LHCN-M2 (cell line): ENCODE measurements at regions not wholly inside any gene's neighbourhood (a gene's known extent, or its start where the extent isn't known, plus 50 kb on each side); places are given as distances from the start of the nearest gene placed in this dataset.

Experiments
- DNase-seq: peaks from one replicate; pipeline ENCODE4 v3.0.0-alpha.2; 2012; ENCODE audit warnings: low read depth

DNA sequence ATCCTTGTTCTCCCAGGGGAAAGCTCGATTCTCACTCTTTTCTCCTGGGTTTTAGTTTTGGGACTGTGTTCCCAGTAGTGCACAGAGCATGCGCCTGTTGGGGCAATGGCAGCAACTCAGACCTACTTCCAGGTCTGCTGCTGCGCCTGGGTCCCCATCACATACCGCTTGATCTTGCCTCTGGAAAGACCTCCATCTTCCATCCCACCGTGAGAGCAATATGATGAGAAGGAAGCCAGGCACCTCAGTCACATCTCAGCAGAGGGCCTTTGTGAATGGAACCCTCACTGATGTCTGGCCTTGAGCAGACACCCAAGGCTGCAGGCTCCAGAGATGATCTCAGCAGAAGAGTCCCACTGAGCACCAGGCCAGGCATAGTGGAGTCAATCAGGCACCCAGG is 176.8 kb upstream of the ZNF507 start:
- no peak for DNase-seq

- no peak for DNase-seq
Observed at GRCh38 chr19:32171719-32172151, 173.7 kb upstream of the ZNF507 start.

- no peak for DNase-seq
Observed at GRCh38 chr19:32172566-32173160, 172.7 kb upstream of the ZNF507 start.

DNA sequence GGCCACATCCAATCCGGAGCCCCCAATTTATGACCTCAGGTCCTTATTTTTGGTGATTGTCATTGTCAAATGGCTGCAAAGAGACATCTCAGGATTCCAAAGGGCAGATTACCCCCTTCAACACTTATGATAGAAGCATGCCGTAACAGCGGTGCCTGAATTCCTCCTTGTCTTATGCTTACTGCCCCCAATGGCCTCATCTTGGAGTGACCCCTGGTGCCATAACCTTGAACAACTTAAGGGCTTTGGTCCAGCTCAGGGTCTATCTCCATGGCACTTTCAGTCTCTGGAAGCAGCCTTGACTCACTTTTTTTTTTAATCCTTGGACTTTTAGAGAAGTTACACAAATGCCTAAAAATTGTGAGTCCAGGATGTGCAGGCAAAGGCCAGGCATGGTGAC is 171.6 kb upstream of the ZNF507 start:
- no peak for DNase-seq

- DNase-seq, result no peak
Observed at GRCh38 chr19:32174386-32175113, 170.9 kb upstream of the ZNF507 start.

GRCh38 chr19:32176591-32176990 is 168.8 kb upstream of the ZNF507 start:
- no peak for DNase-seq

DNA sequence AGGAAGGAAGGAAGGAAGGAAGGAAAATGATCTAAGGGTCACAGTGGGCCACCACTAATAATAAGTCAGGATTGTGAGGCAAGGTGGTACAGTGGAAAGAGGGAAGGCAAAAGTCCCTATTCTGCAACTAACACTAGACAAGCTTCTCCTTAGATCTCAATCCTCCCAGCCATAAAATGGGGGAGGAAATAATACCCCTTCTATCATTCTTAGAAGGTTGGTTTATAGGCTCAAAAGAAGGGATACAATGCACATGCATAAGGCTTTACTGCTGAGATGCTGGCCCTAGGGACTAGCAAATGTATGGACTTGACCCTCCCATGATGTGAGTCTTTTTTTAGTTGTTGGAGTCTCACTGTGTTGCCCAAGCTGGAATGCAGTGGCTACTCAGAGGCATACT is 167.7 kb upstream of the ZNF507 start:
- no peak for DNase-seq

GRCh38 chr19:32178401-32178800 is 167.0 kb upstream of the ZNF507 start:
- no peak for DNase-seq

DNA sequence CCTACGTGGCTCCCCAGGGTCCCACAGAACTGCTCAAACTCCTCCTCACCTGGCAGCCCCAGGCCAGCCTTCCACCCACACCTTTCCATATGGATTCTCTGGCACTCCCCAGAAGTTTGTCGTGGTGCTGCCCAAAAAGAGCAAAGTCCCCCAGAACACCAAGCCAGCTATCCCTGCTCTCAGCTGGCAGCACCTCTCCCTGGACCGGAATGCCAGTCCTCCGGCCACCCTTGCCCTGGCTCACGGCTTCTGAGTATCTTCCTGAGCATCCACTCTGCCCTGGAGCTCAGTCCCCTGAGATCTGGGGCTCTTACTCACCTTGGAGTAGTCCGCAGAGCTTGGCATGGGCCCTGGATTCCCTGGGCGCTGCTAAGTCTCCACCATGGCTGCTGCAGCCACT is 166.5 kb upstream of the ZNF507 start:
- DNase-seq, result no peak

DNA sequence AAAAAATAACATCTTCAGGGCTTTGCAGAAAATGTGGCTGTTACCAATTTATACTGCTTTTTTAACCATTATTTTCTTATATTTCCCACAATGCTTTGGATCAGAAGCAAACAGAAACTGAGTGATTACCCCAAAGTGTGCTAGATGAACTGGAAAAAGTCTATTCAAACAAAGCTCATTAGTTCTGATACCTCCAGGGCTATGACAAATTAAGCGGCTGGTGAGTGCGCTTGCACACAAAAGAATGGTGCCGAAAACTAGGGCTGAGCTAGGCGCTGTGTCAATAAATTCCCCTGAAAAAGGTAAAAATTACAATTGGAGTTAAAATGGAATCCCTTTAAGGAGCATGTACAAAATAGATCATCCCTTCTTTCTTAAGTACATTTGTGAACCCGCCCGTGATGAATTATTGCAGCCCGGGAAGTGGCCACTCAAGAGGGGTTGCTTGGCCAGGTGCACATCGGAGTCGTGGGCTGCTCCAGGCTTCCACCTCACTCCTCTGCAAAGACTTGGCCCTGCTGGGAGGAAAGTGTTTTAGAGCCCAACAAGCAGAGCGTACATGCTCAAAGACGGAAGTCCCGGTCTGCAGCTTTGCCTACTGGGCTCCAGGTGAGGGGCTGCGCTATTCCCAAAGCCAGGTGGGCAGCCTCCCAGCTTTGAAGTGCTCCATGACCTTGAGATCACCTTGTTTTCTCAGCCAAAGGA is 164.0 kb upstream of the ZNF507 start:
- no peak for DNase-seq

- DNase-seq, result no peak
Observed at GRCh38 chr19:32186542-32187330, 158.7 kb upstream of the ZNF507 start.

GRCh38 chr19:32188921-32189320 is 156.5 kb upstream of the ZNF507 start:
- no peak for DNase-seq

- no peak for DNase-seq
Observed at GRCh38 chr19:32189956-32190706, 155.3 kb upstream of the ZNF507 start.

DNA sequence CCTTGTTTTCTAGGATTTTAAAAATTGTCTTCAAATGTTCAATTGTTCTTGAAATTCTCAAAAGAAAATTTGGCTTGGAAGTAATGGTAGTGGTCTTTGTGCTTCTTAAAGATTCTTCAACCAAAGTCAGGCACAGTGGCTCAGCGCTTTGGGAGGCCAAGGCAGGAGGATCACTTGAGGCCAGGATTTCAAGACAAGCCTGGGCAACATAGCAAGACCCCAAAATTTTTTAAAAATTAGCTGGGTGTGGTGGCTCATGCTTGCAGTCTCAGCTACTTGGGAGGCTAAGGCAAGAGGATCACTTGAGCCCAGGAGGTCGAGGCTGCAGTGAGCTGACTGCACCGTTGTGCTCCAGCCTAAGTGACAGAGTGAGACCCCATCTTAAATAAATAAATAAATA is 153.5 kb upstream of the ZNF507 start:
- DNase-seq, result no peak

DNA sequence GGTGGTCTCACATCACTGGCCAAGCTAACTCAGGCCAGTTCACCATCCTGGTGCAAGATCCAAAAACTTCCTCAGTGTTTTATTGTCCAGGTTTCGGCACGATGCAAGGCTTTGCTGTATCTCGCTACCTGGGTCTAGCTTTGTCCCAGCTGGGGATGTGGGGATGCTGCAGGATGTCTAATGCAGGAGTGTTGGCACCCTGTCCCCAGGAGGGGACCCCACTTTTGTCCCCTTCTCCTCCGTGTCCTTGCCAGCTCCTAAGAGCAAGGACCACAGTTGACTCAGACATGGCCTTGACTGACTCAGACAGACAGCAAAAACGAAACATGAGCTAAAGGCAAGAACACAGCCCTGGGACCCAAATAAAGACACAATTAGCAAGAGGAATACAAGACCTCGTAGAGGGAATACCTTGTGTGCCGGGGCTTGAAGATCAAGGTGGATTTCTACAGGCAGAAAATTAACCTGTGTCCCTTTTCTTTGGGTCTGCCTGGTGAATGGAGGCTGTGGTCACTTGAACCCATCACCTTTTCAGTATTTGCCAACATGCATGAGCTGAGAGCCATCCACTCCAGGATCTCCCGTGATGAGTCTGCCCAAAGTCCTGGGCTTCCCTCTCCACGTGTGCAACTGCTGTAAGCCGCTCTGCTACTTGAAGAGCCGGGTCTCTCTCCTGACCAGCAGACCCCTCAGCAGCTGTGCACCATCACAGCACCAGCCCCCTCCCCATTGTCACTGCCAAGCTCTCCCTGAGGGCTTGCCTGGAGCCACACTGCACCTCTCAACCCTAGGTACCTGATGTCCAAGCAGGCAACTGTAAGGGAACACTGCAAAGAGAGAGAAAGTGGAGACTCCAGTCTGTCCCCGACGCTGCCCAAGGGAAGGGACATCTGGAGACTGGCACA is 149.5 kb upstream of the ZNF507 start:
- no peak for DNase-seq

GRCh38 chr19:32196690-32197420 is 148.6 kb upstream of the ZNF507 start:
- no peak for DNase-seq

DNA sequence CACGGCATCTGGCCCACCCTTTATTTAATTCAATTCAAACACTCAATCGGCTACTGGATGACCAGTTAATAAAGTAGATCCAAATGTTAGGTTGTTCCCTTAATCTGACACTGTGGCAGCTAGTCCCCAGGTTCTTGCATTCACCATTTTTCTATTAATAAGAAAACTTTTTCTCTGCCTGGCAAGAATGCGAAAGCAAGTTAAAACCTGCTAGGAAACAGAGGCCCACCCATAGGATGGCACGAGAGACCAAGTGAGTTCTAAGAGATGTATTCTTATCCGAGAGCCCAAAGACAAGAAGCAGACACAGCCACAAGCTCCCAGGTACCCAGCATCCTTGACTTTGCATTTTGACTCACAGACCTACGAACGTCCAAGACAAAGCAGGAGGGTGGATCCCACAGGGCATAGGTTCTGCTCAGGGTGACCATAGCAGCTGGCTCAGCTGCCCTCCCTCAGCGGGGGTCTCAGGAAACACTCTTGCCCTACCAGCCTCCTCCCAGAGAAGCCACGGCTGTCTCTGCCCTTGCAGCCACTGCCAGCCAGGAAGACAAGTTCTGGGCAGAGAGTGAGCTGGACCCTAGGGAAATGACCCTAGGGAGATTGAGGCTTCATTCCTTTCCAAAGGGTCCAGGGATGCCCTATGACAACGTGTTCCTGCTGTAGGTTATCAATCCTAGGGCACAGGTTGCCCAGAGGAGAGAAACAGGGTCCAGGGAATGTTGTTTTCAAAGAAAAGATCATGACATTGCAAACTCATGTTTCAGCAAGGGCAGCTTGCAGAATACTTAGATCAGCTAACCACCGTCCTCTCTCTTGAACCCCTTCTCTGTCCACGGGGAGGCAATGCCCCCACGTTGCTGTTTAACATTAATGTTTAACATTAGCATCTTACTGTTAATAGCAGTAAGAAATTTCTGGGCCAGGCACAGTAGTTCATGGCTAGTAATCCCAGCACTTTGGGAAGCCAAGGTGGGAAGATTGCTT is 147.2 kb upstream of the ZNF507 start:
- no peak for DNase-seq

- DNase-seq, result no peak
Observed at GRCh38 chr19:32199501-32200040, 145.8 kb upstream of the ZNF507 start.
